Trophoblast cell (in vitro differentiated cells and primary cell): ENCODE measurements at regions not wholly inside any gene's neighbourhood (a gene's known extent, or its start where the extent isn't known, plus 50 kb on each side); places are given as distances from the start of the nearest gene placed in this dataset.

Experiments
- DNase-seq, 2 donors: peaks; one replicate each; pipeline ENCODE4 v3.0.0-alpha.2; 2016
- H2AFZ ChIP-seq: 2 replicates; pipeline ENCODE4 v1.6.1; 2013; ENCODE audit warnings: low read length, moderate library complexity, mild to moderate bottlenecking; ENCODE audit not compliant: insufficient read depth, poor library complexity
- H2AK5ac ChIP-seq: 2 replicates; pipeline ENCODE4 v1.6.1; 2013; ENCODE audit warnings: mild to moderate bottlenecking, low read length
- H2BK120ac ChIP-seq: 2 replicates; pipeline ENCODE4 v1.6.1; 2013; ENCODE audit warnings: low read length, mild to moderate bottlenecking, moderate library complexity; ENCODE audit not compliant: insufficient read depth, poor library complexity
- H2BK12ac ChIP-seq: 2 replicates; pipeline ENCODE4 v1.6.1; 2013; ENCODE audit warnings: mild to moderate bottlenecking, low read length, moderate library complexity
- H2BK5ac ChIP-seq: 2 replicates; pipeline ENCODE4 v1.6.1; 2013; ENCODE audit warnings: low read length, low read depth, moderate library complexity, mild to moderate bottlenecking; ENCODE audit not compliant: poor library complexity
- H3K14ac ChIP-seq: 2 replicates; pipeline ENCODE4 v1.6.1; 2013; ENCODE audit warnings: mild to moderate bottlenecking, low read length
- H3K18ac ChIP-seq: 2 replicates; pipeline ENCODE4 v1.6.1; 2013; ENCODE audit warnings: mild to moderate bottlenecking, low read length
- H3K23ac ChIP-seq: 2 replicates; pipeline ENCODE4 v1.6.1; 2013; ENCODE audit warnings: low read length
- H3K27ac ChIP-seq: 2 replicates; pipeline ENCODE4 v1.5.1; 2013; ENCODE audit warnings: low read depth, mild to moderate bottlenecking, inconsistent platforms, low read length, moderate library complexity
- H3K27me3 ChIP-seq: 2 replicates; pipeline ENCODE4 v1.6.1; 2013; ENCODE audit warnings: inconsistent platforms, mild to moderate bottlenecking, low read length, moderate library complexity; ENCODE audit not compliant: insufficient read depth
- H3K36me3 ChIP-seq, 2 experiments: 1 replicate in 1 of 2; 2 replicates in 1 of 2; pipeline ENCODE4 v1.6.1; 2013; ENCODE audit warnings: low read length in 2 of 2, mild to moderate bottlenecking in 2 of 2, moderate library complexity in 1 of 2; ENCODE audit not compliant: insufficient read depth in 2 of 2, control insufficient read depth in 1 of 2
- H3K4ac ChIP-seq: 2 replicates; pipeline ENCODE4 v1.6.1; 2013; ENCODE audit warnings: low read depth, mild to moderate bottlenecking, low read length, moderate library complexity
- H3K4me1 ChIP-seq, 2 experiments: 1 replicate in 1 of 2; 2 replicates in 1 of 2; pipeline ENCODE4 v1.6.1; 2013; ENCODE audit warnings: low read length in 2 of 2, mild to moderate bottlenecking in 2 of 2, moderate library complexity in 1 of 2; ENCODE audit not compliant: insufficient read depth in 2 of 2, control insufficient read depth in 1 of 2
- H3K4me2 ChIP-seq: 2 replicates; pipeline ENCODE4 v1.6.1; 2013; ENCODE audit warnings: inconsistent platforms, mild to moderate bottlenecking, low read length, moderate library complexity
- H3K4me3 ChIP-seq: 2 replicates; pipeline ENCODE4 v1.5.1; 2013; ENCODE audit warnings: mild to moderate bottlenecking, low read depth, low read length, inconsistent platforms
- H3K79me1 ChIP-seq: one replicate; pipeline ENCODE4 v1.6.1; 2013; ENCODE audit warnings: low read length
- H3K79me2 ChIP-seq: 2 replicates; pipeline ENCODE4 v1.6.1; 2013; ENCODE audit warnings: low read length, mild to moderate bottlenecking; ENCODE audit not compliant: control insufficient read depth, insufficient read depth, poor library complexity
- H3K9ac ChIP-seq: 2 replicates; pipeline ENCODE4 v1.6.1; 2013; ENCODE audit warnings: mild to moderate bottlenecking, low read length
- H3K9me3 ChIP-seq: 2 replicates; pipeline ENCODE4 v1.6.1; 2013; ENCODE audit warnings: low read depth, mild to moderate bottlenecking, control low read depth, inconsistent platforms, low read length; ENCODE audit not compliant: insufficient read depth
- H4K12ac ChIP-seq: 2 replicates; pipeline ENCODE4 v1.6.1; 2013; ENCODE audit warnings: low read depth, mild to moderate bottlenecking, low read length, moderate library complexity
- H4K8ac ChIP-seq: 2 replicates; pipeline ENCODE4 v1.6.1; 2013; ENCODE audit warnings: low read depth, mild to moderate bottlenecking, low read length, moderate library complexity
- H4K91ac ChIP-seq: one replicate; pipeline ENCODE4 v1.6.1; 2013; ENCODE audit warnings: low read depth, mild to moderate bottlenecking, low read length, moderate library complexity
- WGBS: extraction: QIAGEN DNeasy Blood & Tissue Kit; methylation state at CpG from one replicate; pipeline ENCODE4 v1.1.7; 2013; ENCODE audit warnings: missing lambda C conversion rate; ENCODE audit not compliant: insufficient read length, insufficient coverage; ENCODE audit errors: extremely low coverage; 5-methylcytosine and 5-hydroxymethylcytosine counted together

- H3K27ac ChIP-seq: no peak overlapping the region
- no peak overlapping the region for H4K12ac ChIP-seq
- no peak overlapping the region for H2BK5ac ChIP-seq
- no peak overlapping the region for H4K8ac ChIP-seq
- DNase-seq: no peak
- no CpG with 5 or more reads among the region's 4 CpGs for WGBS
- no peak overlapping the region for H3K23ac ChIP-seq
- H2AFZ ChIP-seq: no peak overlapping the region
- H2BK12ac ChIP-seq: no peak overlapping the region
- H2BK120ac ChIP-seq: no peak overlapping the region
- no peak overlapping the region for H3K9ac ChIP-seq
- H3K18ac ChIP-seq: no peak overlapping the region
- H3K9me3 ChIP-seq: no peaks in the 10 kb centered on the region
- H3K4ac ChIP-seq: no peak overlapping the region
- H3K4me1 ChIP-seq: no peaks in the 10 kb centered on the region
- H3K27me3 ChIP-seq: no peaks in the 10 kb centered on the region
- H2AK5ac ChIP-seq: no peak overlapping the region
- no peaks in the 10 kb centered on the region for H3K36me3 ChIP-seq
- no peak overlapping the region for H3K4me3 ChIP-seq
- H4K91ac ChIP-seq: no peak overlapping the region
- H3K4me2 ChIP-seq: no peak overlapping the region
- no peak overlapping the region for H3K14ac ChIP-seq
- H3K79me1 ChIP-seq: no peaks in the 10 kb centered on the region
- no peaks in the 10 kb centered on the region for H3K79me2 ChIP-seq
Observed at GRCh38 chr6:132929141-132929540, 114.8 kb downstream of the RPS12 start.

GRCh38 chr6:132931313-132931712 lies 116.9 kb downstream of the RPS12 start:
- Histone ChIP-seq H3K4ac (no peak overlapping the region), H3K36me3 (no peaks in the 10 kb centered on the region), H3K79me2 (no peaks in the 10 kb centered on the region), H4K8ac (no peak overlapping the region), H2BK12ac (no peak overlapping the region), H4K12ac (no peak overlapping the region), H2BK120ac (no peak overlapping the region), H3K9ac (no peak overlapping the region), H3K79me1 (no peaks in the 10 kb centered on the region), H3K18ac (no peak overlapping the region), H3K4me3 (no peak overlapping the region), H4K91ac (no peak overlapping the region), H3K27ac (no peak overlapping the region), H3K9me3 (no peaks in the 10 kb centered on the region), H2AK5ac (no peak overlapping the region), H3K4me2 (no peak overlapping the region), H3K14ac (no peak overlapping the region), H2AFZ (no peak overlapping the region), H3K4me1 (no peaks in the 10 kb centered on the region), H2BK5ac (no peak overlapping the region), H3K27me3 (no peaks in the 10 kb centered on the region), H3K23ac (no peak overlapping the region)
- no peak for DNase-seq
- no CpG with 5 or more reads among the region's 6 CpGs for WGBS

GRCh38 chr6:132931936-132932514 lies 117.7 kb downstream of the RPS12 start:
- Histone ChIP-seq H3K4me2 (no peak overlapping the region), H2BK5ac (no peak overlapping the region), H2AFZ (no peak overlapping the region), H3K14ac (no peak overlapping the region), H3K23ac (no peak overlapping the region), H3K36me3 (no peaks in the 10 kb centered on the region), H4K8ac (no peak overlapping the region), H3K4me1 (no peaks in the 10 kb centered on the region), H2BK120ac (no peak overlapping the region), H4K12ac (no peak overlapping the region), H2AK5ac (no peak overlapping the region), H3K79me2 (no peaks in the 10 kb centered on the region), H3K4ac (no peak overlapping the region), H3K27ac (no peak overlapping the region), H3K9me3 (no peaks in the 10 kb centered on the region), H3K27me3 (no peaks in the 10 kb centered on the region), H3K9ac (no peak overlapping the region), H2BK12ac (no peak overlapping the region), H3K79me1 (no peaks in the 10 kb centered on the region), H4K91ac (no peak overlapping the region), H3K4me3 (no peak overlapping the region), H3K18ac (no peak overlapping the region)
- DNase-seq: no peak
- WGBS: no CpG with 5 or more reads among the region's 5 CpGs

GRCh38 chr6:132932588-132932987 lies 118.2 kb downstream of the RPS12 start:
- WGBS: no CpG with 5 or more reads among the region's 9 CpGs
- no peak for DNase-seq

More at GRCh38 chr6:132932588-132932987, 118.2 kb downstream of the RPS12 start:
- Histone ChIP-seq H3K23ac (no peak overlapping the region), H2BK12ac (no peak overlapping the region), H3K14ac (no peak overlapping the region), H2BK5ac (no peak overlapping the region), H4K91ac (no peak overlapping the region), H3K9me3 (no peaks in the 10 kb centered on the region), H3K18ac (no peak overlapping the region), H3K79me2 (no peaks in the 10 kb centered on the region), H2AK5ac (no peak overlapping the region), H4K12ac (no peak overlapping the region), H3K4me2 (no peak overlapping the region), H3K4ac (no peak overlapping the region), H2BK120ac (no peak overlapping the region), H2AFZ (no peak overlapping the region), H3K36me3 (no peaks in the 10 kb centered on the region), H3K4me3 (no peak overlapping the region), H3K79me1 (no peaks in the 10 kb centered on the region), H4K8ac (no peak overlapping the region), H3K27me3 (no peaks in the 10 kb centered on the region), H3K4me1 (no peaks in the 10 kb centered on the region), H3K27ac (no peak overlapping the region), H3K9ac (no peak overlapping the region)
